Stimulated activated CD4-positive, alpha-beta T cell treated with anti-CD3 and anti-CD28 coated beads, Interleukin-4, amount 100 ng/mL, for 24 hours (primary cell): ENCODE measurements at regions not wholly inside any gene's neighbourhood (a gene's known extent, or its start where the extent isn't known, plus 50 kb on each side); places are given as distances from the start of the nearest gene placed in this dataset.

ENCODE experiments used
- DNase-seq: peaks from one replicate; pipeline ENCODE4 v3.0.0-alpha.2; 2020

DNA sequence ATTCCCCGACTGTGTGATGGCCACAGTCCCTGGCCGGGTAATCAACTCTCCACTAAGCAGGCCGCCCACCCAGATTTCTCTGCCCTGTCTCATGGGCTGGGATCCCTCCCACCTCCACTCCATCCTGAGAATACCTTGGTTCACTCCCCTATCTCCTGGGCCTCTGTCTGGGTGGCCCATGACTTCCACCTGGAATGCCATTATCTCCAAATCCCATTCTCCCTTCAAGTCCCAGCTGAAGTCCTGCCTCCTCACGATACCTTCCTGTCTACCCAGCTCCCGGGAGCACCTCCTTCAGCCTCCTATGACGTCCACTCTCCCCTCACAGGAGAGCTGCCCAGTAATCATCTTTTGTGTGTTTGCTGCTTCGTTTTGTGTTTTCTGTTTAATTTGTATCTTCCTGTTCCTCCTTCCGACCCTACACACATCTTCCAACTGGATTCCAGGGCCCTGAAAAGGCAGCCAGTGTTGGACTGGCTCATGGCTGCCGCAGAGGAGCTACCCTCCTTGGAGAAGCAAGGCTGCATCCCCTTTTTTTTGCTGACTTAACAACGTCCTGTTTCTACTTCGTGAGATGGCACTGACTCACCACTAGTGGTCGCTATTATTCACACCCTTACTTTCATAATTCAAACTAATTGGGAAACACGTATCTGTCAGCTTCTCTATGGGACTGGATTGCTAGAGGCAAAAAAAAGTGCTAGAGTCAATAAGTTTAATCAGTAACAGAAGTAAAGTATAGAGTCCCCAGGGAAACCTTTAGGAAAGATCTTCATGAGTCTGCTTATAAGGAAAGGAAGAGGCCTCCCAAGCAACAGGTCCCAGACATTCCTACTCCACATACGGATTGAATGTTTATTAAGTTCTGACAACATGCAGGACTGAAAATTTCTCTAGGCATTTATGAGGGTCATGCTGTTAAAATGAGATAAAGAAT, 171.9 kb upstream of the GATA6 start:
- DNase-seq = no peak

DNA sequence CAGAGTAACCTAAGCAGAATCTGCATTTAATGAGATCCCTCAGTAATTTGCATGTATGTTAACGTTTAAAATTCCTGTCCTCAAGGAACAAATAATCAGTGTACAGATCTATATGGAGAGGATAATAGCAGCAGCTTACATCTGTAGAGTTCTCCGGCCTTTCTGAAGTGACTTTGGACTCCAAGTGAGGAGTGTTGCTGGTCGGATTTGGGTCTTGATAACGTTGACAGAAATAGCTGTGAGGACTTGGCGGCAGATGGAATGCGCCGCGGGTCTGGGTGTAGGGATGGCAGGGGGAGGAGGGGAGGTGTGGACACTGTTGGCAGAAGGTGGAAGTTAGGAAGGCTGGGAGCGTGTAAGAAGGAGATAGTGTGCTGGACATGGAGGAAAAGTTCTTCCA, 170.9 kb upstream of the GATA6 start:
- DNase-seq = no peak

DNA sequence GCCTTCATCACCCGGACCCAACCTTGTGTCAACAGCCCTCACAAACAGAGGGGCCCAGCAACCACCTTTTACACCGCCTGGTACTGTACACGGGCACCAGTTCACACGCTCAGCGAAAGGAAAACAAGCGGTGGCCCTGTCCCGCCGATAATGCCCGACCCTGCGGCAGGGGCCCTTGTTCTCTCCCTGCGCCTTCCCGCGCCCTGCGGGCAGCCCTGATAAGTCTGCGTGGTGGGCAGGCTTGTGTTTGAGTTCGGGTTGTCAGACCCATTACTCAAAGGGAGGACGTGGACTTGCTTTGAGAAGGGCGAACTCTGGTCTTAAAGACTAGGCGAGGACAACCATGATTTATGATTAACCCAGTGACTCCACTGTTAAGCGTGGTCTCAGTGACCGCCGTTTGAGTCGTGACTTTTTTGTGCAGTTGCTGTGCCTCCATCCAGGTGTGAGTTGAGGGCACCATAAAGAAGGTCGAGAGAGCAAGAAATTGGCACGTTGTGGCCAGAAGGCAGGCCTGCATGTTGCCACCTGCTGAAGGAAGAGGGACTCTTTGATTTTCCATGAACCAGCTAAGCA, 167.4 kb upstream of the GATA6 start:
- no peak for DNase-seq

DNA sequence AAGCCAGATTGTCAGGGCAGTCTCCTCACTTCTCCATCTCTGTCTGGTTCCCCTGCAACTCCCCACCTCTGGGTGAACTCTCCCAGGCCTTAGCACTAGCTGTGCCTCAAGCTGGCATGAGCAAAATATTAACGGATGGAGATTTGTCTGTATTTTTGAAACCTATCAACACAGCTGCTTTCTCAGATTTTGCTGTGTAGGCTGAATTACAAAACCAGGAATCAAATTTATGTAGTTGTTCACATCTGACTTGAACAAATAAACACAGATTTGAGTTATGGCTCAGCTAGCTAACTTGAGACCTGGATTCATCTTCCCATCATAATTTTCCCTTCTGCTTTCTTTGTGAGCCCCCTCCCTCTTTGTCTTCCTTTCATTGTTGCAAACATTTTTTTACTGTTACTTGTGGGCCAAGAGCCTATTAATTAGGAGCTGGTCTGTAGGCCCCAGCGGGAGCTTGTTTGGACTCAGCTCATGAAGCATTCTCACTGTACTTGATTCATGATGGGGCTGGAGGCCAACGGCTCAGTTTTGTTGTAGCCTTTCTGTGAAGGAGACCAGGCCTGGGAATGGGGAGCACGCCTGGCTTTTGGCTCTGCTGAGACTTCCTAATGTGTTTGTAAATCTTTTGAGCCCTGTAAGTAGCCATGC, 164.1 kb upstream of the GATA6 start:
- DNase-seq = no peak

GRCh38 chr18:22006458-22006857, 162.9 kb upstream of the GATA6 start:
- no peak for DNase-seq

- DNase-seq = no peak
Observed at GRCh38 chr18:22009242-22009641, 160.1 kb upstream of the GATA6 start.

DNA sequence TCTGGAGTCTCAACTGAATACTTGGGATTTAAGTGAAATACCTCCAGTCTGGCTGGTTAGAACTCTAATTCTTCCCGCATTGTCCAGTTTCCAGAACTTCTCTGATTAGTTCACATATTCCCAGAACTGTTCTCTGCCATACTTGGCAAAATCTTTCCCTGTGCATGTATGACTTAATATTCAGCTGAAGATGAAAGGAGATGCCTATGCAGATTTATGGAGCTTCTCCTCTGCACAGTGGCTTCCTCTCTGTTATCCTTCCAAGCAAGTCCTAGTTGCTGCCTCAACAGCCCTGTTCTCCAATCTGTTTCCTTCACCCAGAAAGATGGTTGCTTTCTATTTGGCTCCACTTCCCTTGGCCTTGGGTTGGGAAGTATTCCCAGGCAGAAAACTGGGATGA, 155.4 kb upstream of the GATA6 start:
- no peak for DNase-seq

DNA sequence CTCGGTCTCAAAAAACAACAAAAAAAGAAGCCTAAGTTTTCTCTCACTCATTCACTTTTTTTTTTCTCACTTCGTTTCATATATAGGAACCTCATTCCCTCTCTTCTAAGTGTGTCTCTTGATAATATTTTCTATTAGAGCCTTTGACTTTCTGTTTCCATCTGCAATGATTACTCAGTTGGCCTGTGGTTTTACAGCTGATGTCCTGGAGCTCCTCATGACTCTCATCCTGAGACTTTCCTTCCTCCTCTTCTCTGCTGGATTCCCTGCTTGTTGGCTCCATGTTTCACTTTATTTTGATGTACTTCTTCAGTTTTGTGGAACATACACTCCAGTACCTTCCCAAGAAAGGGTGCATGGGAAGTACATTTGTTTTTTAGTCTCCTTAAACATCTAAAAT, 154.2 kb upstream of the GATA6 start:
- DNase-seq = no peak

DNA sequence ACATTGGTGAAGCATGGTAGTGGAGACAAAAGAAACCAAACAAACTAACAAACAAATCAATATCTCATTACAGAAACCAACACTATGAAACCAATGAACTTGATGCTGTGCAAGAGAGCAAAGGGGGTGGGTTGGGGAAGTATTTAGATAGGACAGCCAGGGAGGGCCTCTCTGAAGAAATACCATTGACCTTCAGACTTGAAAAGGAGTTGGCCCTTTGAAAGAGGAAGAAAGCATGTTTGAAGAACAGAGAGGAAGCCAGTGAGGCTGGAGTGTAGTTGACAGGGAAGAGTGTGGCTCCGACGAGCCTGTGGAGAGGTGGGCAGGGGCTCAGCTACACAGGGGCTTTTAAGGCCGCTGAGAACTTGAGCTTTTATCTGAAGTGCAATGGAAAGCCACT, 151.0 kb upstream of the GATA6 start:
- no peak for DNase-seq

- no peak for DNase-seq
Observed at GRCh38 chr18:22019193-22019592, 150.2 kb upstream of the GATA6 start.

DNA sequence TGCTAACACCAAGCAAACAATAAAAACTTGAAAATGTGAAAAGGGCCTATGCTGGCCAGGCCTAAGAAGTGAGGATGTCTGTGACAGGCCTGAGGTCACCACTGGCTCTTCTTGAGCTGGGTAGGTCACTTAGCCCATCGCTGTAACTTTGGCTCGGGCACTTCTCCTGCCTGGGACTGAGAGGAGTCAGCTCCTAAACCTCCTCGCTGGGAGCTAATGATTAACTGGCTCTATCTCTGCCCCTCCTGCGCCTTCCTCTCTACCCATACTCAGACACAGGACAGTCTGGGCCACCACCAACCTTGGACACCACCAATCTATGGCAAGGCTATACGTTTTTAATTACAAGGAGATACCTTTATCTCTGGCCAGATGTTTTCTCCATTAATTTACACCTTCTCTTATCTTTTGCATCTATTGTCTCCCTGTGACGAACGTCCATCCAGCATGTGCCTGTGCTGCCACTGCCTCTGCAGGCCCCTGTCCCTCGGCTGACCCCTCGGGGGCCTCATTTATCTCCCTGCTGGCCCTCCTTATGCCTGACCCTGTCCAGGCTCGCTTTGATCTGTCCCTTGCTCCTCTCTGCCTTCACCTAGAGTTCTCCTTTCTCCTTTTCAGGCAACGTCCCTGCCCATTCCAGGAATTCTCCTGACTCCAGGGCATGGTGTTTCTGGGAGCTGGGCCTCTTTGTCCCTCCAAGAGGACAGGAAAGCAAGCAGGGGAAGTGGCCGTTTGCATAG, 149.1 kb upstream of the GATA6 start:
- no peak for DNase-seq

DNA sequence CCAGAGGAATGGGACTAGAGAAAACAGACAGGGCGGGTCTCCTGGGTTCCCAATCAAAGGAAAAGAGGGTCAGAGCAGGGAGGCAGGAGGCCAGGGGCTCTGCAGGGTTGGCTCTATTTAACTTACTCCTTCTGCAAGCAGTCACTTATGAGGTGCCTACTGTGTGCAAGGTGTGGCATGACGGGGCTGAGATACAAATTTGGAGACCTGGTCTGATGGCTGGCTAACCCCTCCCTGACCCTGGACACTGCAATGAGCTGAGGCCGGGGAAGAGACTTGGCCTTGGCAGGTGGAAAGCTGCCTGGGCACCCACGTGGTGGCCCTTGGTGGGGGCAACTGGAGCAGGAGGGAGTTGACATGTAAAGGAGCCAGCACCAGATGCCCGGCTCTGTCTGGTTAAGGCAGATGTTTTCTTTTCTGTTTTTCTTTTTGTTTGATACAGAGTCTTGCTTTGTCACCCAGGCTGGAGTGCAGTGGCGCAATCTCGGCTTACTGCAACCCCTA, 148.5 kb upstream of the GATA6 start:
- DNase-seq = no peak

- no peak for DNase-seq
Observed at GRCh38 chr18:22021701-22022100, 147.7 kb upstream of the GATA6 start.

DNA sequence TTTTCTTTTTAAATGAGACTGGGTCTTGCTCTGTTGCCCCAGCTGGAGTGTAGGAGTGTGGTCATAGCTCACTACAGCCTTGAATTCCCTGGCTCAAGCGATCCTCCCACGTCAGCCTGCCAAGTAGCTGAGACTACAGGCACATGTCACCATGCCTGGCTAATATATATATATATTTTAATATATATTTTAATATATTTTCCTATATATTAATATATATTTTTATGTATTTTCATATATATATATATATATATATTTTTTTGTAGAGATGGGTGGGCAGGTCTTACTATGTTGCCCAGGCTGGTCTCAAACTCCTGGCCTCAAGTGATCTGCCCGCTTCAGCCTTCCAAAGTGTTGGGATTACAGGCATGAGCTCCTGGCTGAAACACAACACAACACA, 144.5 kb upstream of the GATA6 start:
- DNase-seq = no peak

- DNase-seq = no peak
Observed at GRCh38 chr18:22026362-22026761, 143.0 kb upstream of the GATA6 start.

- DNase-seq = no peak
Observed at GRCh38 chr18:22026889-22027288, 142.5 kb upstream of the GATA6 start.

GRCh38 chr18:22031611-22032010, 137.8 kb upstream of the GATA6 start:
- DNase-seq = no peak

- no peak for DNase-seq
Observed at GRCh38 chr18:22032392-22032961, 136.9 kb upstream of the GATA6 start.

DNA sequence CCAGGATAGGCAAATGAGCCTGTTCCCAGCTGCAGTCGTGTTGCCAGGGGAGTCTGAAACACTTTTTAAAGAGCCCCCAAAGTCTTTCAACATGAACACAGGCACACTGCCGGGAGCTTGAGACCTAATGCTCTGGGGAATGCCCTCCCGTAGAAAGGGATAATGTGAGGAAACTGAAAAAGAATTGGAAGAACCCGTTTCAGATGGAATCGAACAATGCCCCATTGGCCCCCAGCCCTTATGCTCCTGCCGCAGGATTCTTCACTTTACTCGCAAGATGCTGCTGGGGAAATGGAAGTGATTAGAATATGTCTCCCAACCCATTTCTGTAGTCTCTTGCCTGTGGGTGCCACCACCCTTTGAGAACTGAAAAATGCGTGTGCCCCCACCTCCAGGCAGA, 136.3 kb upstream of the GATA6 start:
- no peak for DNase-seq

- no peak for DNase-seq
Observed at GRCh38 chr18:22034276-22034675, 135.1 kb upstream of the GATA6 start.

GRCh38 chr18:22040533-22040932, 128.9 kb upstream of the GATA6 start:
- DNase-seq = no peak

- DNase-seq = no peak
Observed at GRCh38 chr18:22043837-22044236, 125.6 kb upstream of the GATA6 start.
